ENCODE measurements at regions not wholly inside any gene's neighbourhood (a gene's known extent, or its start where the extent isn't known, plus 50 kb on each side); places are given as distances from the start of the nearest gene placed in this dataset.

- no peak for TF ChIP-seq JUND (IDR thresholded peaks at IDR 0.05)
- no peak for TF ChIP-seq FOXA2 (IDR thresholded peaks at IDR 0.05)
- TF ChIP-seq TAF1 (conservative IDR thresholded peaks at IDR 0.05), result no peak
- TF ChIP-seq RXRA (IDR thresholded peaks at IDR 0.05), result no peak
- TF ChIP-seq, protein P1, sequence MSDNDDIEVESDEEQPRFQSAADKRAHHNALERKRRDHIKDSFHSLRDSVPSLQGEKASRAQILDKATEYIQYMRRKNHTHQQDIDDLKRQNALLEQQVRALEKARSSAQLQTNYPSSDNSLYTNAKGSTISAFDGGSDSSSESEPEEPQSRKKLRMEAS (IDR thresholded peaks at IDR 0.05), result no peak
- no peak for TF ChIP-seq EGR1 (IDR thresholded peaks at IDR 0.05; ENCODE audit: low read depth in 2 of 2)
- TF ChIP-seq HNF4A (conservative IDR thresholded peaks at IDR 0.05), result no peak
- no peak for TF ChIP-seq FOXA1 (IDR thresholded peaks at IDR 0.05)
- TF ChIP-seq GABPA (IDR thresholded peaks at IDR 0.05 in 1 of 2, conservative IDR thresholded peaks at IDR 0.05 in 1 of 2), result no peak
- TF ChIP-seq REST (IDR thresholded peaks at IDR 0.05), result no peak
These were observed 232.9 kb upstream of the TMTC1 start for GRCh38 chr12:30016540-30017055.

GRCh38 chr12:30015631-30016337 is 232.0 kb upstream of the TMTC1 start:
- WGBS, result 71% methylated on average over 5 of the region's 5 CpGs
- DNase-seq (ENCODE audit: low spot score), result no peak
- H3K36me3 ChIP-seq (ENCODE audit: control insufficient read depth in 4 of 4, insufficient read depth in 3 of 4, low read depth in 1 of 4, low read length in 3 of 4), result no peaks in the 10 kb centered on the region
- no peak overlapping the region for H3K9ac ChIP-seq (ENCODE audit: low read depth in 1 of 2, low read length in 2 of 2)
- no peaks in the 10 kb centered on the region for H3K4me1 ChIP-seq (ENCODE audit: control insufficient read depth in 4 of 4, insufficient read depth in 4 of 4, low read length in 3 of 4)
- peaks cover 0 to 4% (median 0%) of the 10 kb centered on the region in 4 donors for H3K27me3 ChIP-seq (ENCODE audit: control insufficient read depth in 4 of 4, insufficient read depth in 4 of 4, low read length in 3 of 4)
- H3K4me3 ChIP-seq (ENCODE audit: low read depth in 1 of 3, low read length in 3 of 3), result no peak overlapping the region
- H3K9me3 ChIP-seq (ENCODE audit: control insufficient read depth in 4 of 4, low read length in 3 of 4), result peaks cover 0 to 8% (median 6%) of the 10 kb centered on the region in 4 donors
- TF ChIP-seq YY1 (IDR thresholded peaks at IDR 0.05) (no peak), ZBTB33 (IDR thresholded peaks at IDR 0.05) (no peak), HNF4A (conservative IDR thresholded peaks at IDR 0.05) (no peak), REST (IDR thresholded peaks at IDR 0.05) (no peak), FOXA2 (IDR thresholded peaks at IDR 0.05) (no peak), NR2F2 (IDR thresholded peaks at IDR 0.05) (no peak), GABPA (IDR thresholded peaks at IDR 0.05 in 1 of 2, conservative IDR thresholded peaks at IDR 0.05 in 1 of 2) (no peak), RAD21 (IDR thresholded peaks at IDR 0.05) (no peak), FOXA1 (IDR thresholded peaks at IDR 0.05) (no peak), JUND (IDR thresholded peaks at IDR 0.05) (no peak), HNF4G (IDR thresholded peaks at IDR 0.05) (no peak), RXRA (IDR thresholded peaks at IDR 0.05) (no peak), SP1 (IDR thresholded peaks at IDR 0.05) (no peak), TAF1 (conservative IDR thresholded peaks at IDR 0.05) (no peak), EGR1 (IDR thresholded peaks at IDR 0.05; ENCODE audit: low read depth in 2 of 2) (no peak)
- TF ChIP-seq, protein P1 (IDR thresholded peaks at IDR 0.05), result no peak
- TF ChIP-seq, protein P2, sequence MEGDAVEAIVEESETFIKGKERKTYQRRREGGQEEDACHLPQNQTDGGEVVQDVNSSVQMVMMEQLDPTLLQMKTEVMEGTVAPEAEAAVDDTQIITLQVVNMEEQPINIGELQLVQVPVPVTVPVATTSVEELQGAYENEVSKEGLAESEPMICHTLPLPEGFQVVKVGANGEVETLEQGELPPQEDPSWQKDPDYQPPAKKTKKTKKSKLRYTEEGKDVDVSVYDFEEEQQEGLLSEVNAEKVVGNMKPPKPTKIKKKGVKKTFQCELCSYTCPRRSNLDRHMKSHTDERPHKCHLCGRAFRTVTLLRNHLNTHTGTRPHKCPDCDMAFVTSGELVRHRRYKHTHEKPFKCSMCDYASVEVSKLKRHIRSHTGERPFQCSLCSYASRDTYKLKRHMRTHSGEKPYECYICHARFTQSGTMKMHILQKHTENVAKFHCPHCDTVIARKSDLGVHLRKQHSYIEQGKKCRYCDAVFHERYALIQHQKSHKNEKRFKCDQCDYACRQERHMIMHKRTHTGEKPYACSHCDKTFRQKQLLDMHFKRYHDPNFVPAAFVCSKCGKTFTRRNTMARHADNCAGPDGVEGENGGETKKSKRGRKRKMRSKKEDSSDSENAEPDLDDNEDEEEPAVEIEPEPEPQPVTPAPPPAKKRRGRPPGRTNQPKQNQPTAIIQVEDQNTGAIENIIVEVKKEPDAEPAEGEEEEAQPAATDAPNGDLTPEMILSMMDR (IDR thresholded peaks at IDR 0.05; ENCODE audit: low read depth, low read length, missing input control), result no peak
- TF ChIP-seq, protein P3, sequence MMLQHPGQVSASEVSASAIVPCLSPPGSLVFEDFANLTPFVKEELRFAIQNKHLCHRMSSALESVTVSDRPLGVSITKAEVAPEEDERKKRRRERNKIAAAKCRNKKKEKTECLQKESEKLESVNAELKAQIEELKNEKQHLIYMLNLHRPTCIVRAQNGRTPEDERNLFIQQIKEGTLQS (IDR thresholded peaks at IDR 0.05), result no peak
- H3K27ac ChIP-seq (ENCODE audit: low read depth in 1 of 2, low read length in 2 of 2), result no peak overlapping the region

More at GRCh38 chr12:30016540-30017055, 232.9 kb upstream of the TMTC1 start:
- Histone ChIP-seq H3K9ac (ENCODE audit: low read depth in 1 of 2, low read length in 2 of 2) (no peak overlapping the region), H3K4me1 (ENCODE audit: control insufficient read depth in 4 of 4, insufficient read depth in 4 of 4, low read length in 3 of 4) (no peaks in the 10 kb centered on the region), H3K9me3 (ENCODE audit: control insufficient read depth in 4 of 4, low read length in 3 of 4) (peaks cover 0 to 8% (median 6%) of the 10 kb centered on the region in 4 donors), H3K36me3 (ENCODE audit: control insufficient read depth in 4 of 4, insufficient read depth in 3 of 4, low read depth in 1 of 4, low read length in 3 of 4) (no peaks in the 10 kb centered on the region), H3K27ac (ENCODE audit: low read depth in 1 of 2, low read length in 2 of 2) (no peak overlapping the region), H3K4me3 (ENCODE audit: low read depth in 1 of 3, low read length in 3 of 3) (peak overlapping the region in 1 of 3 donors; percentile 9), H3K27me3 (ENCODE audit: control insufficient read depth in 4 of 4, insufficient read depth in 4 of 4, low read length in 3 of 4) (peaks cover 0 to 4% (median 0%) of the 10 kb centered on the region in 4 donors)
- DNase-seq (ENCODE audit: low spot score), result no peak
- WGBS, result 93% methylated on average over 10 of the region's 10 CpGs
